H9 (cell line): ENCODE measurements at regions not wholly inside any gene's neighbourhood (a gene's known extent, or its start where the extent isn't known, plus 50 kb on each side); places are given as distances from the start of the nearest gene placed in this dataset.

Source experiments
- DNase-seq: peaks from one replicate; pipeline ENCODE4 v3.0.0-alpha.2; 2017
- H2AFZ ChIP-seq: one replicate; pipeline ENCODE4 v1.6.1; 2013; ENCODE audit warnings: mild to moderate bottlenecking, low read length, control low read depth, moderate library complexity
- H2AK5ac ChIP-seq: 2 replicates; pipeline ENCODE4 v1.6.1; 2013; ENCODE audit warnings: low read length, control low read depth, mixed read lengths; ENCODE audit not compliant: insufficient read length
- H2BK120ac ChIP-seq: one replicate; pipeline ENCODE4 v1.6.1; 2013; ENCODE audit warnings: low read depth, mild to moderate bottlenecking, low read length, control low read depth, inconsistent platforms; ENCODE audit not compliant: poor library complexity, severe bottlenecking
- H2BK12ac ChIP-seq: 2 replicates; pipeline ENCODE4 v1.6.1; 2013; ENCODE audit warnings: low read length, control low read depth, mixed read lengths, low read depth; ENCODE audit not compliant: insufficient read length
- H2BK15ac ChIP-seq: 2 replicates; pipeline ENCODE4 v1.6.1; 2013; ENCODE audit warnings: low read depth, low read length, control low read depth
- H2BK20ac ChIP-seq: one replicate; pipeline ENCODE4 v1.6.1; 2013; ENCODE audit warnings: low read depth, mild to moderate bottlenecking, low read length, control low read depth, inconsistent platforms; ENCODE audit not compliant: poor library complexity, severe bottlenecking
- H2BK5ac ChIP-seq: 2 replicates; pipeline ENCODE4 v1.6.1; 2013; ENCODE audit warnings: low read length, control low read depth, mixed read lengths; ENCODE audit not compliant: insufficient read length
- H3K14ac ChIP-seq: 2 replicates; pipeline ENCODE4 v1.6.1; 2013; ENCODE audit warnings: low read length, control low read depth; ENCODE audit not compliant: insufficient read depth
- H3K18ac ChIP-seq: 2 replicates; pipeline ENCODE4 v1.6.1; 2013; ENCODE audit warnings: low read depth, mild to moderate bottlenecking, mixed read lengths, low read length, control low read depth; ENCODE audit not compliant: insufficient read length
- H3K23ac ChIP-seq: 2 replicates; pipeline ENCODE4 v1.6.1; 2013; ENCODE audit warnings: low read length, control low read depth, mixed read lengths, low read depth; ENCODE audit not compliant: insufficient read length
- H3K23me2 ChIP-seq: 2 replicates; pipeline ENCODE4 v1.6.1; 2013; ENCODE audit warnings: low read depth, mild to moderate bottlenecking, mixed read lengths, low read length, control low read depth; ENCODE audit not compliant: insufficient read length, poor library complexity, severe bottlenecking
- H3K27ac ChIP-seq: 2 replicates; pipeline ENCODE4 v1.5.1; 2013; ENCODE audit warnings: low read length, control low read depth, mixed read lengths, low read depth; ENCODE audit not compliant: insufficient read length
- H3K27me3 ChIP-seq: 2 replicates; pipeline ENCODE4 v1.6.1; 2013; ENCODE audit warnings: low read length, control low read depth, inconsistent platforms; ENCODE audit not compliant: insufficient read depth
- H3K4ac ChIP-seq: 2 replicates; pipeline ENCODE4 v1.6.1; 2013; ENCODE audit warnings: low read depth, mild to moderate bottlenecking, control low read depth, inconsistent platforms, low read length, moderate library complexity
- H3K4me1 ChIP-seq: 2 replicates; pipeline ENCODE4 v1.6.1; 2013; ENCODE audit warnings: low read length, control low read depth, inconsistent platforms; ENCODE audit not compliant: insufficient read depth
- H3K4me2 ChIP-seq: 2 replicates; pipeline ENCODE4 v1.6.1; 2013; ENCODE audit warnings: low read length, control low read depth, mixed read lengths; ENCODE audit not compliant: insufficient read length, insufficient read depth
- H3K56ac ChIP-seq: 2 replicates; pipeline ENCODE4 v1.6.1; 2013; ENCODE audit warnings: low read depth, mild to moderate bottlenecking, mixed read lengths, low read length, control low read depth; ENCODE audit not compliant: insufficient read length
- H3K79me1 ChIP-seq: 2 replicates; pipeline ENCODE4 v1.6.1; 2013; ENCODE audit warnings: low read depth, mild to moderate bottlenecking, moderate library complexity, low read length, control low read depth, inconsistent platforms; ENCODE audit not compliant: insufficient read depth, poor library complexity, severe bottlenecking
- H3K79me2 ChIP-seq: 2 replicates; pipeline ENCODE4 v1.6.1; 2013; ENCODE audit warnings: low read length, control low read depth, inconsistent platforms; ENCODE audit not compliant: insufficient read depth
- H3K9ac ChIP-seq: 2 replicates; pipeline ENCODE4 v1.6.1; 2013; ENCODE audit warnings: low read length, control low read depth, mixed read lengths; ENCODE audit not compliant: insufficient read length; ENCODE audit errors: extremely low read depth
- H3K9me3 ChIP-seq: one replicate; pipeline ENCODE4 v1.6.1; 2013; ENCODE audit warnings: low read depth, low read length, inconsistent platforms; ENCODE audit not compliant: control insufficient read depth
- H3T11ph ChIP-seq: one replicate; pipeline ENCODE4 v1.6.1; 2013; ENCODE audit warnings: mild to moderate bottlenecking, low read length, control low read depth, inconsistent platforms
- H4K20me1 ChIP-seq: one replicate; pipeline ENCODE4 v1.6.1; 2013; ENCODE audit not compliant: control insufficient read depth, insufficient read length, insufficient read depth
- H4K5ac ChIP-seq: 2 replicates; pipeline ENCODE4 v1.6.1; 2013; ENCODE audit warnings: low read depth, mild to moderate bottlenecking, mixed read lengths, low read length, control low read depth; ENCODE audit not compliant: insufficient read length
- H4K8ac ChIP-seq: replicated peaks from 2 replicates; pipeline ENCODE4 v1.6.1; 2013; ENCODE audit warnings: low read length, control low read depth, mixed read lengths, low read depth; ENCODE audit not compliant: insufficient read length
- H4K91ac ChIP-seq: 2 replicates; pipeline ENCODE4 v1.6.1; 2013; ENCODE audit warnings: low read depth, mild to moderate bottlenecking, moderate library complexity, mixed read lengths, low read length, control low read depth; ENCODE audit not compliant: insufficient read length
- H3K27ac Mint-ChIP-seq, 3 experiments: 2 replicates in 2 of 3; 3 replicates in 1 of 3; pipeline ENCODE4 v1.8.0; 2020 to 2021; ENCODE audit warnings: mixed read lengths in 3 of 3, mild to moderate bottlenecking in 1 of 3, moderate library complexity in 1 of 3
- H3K27me3 Mint-ChIP-seq: 2 replicates; pipeline ENCODE4 v1.8.0; 2021; ENCODE audit warnings: low read depth, mild to moderate bottlenecking, moderate library complexity, mixed read lengths
- H3K36me3 Mint-ChIP-seq, 3 experiments: 2 replicates in 2 of 3; 3 replicates in 1 of 3; pipeline ENCODE4 v1.8.0; 2020 to 2021; ENCODE audit warnings: low read depth in 3 of 3, mixed read lengths in 3 of 3; ENCODE audit not compliant: insufficient read depth in 1 of 3
- H3K4me1 Mint-ChIP-seq, 2 experiments: 2 replicates each; pipeline ENCODE4 v1.8.0; 2020; ENCODE audit warnings: mixed read lengths in 2 of 2
- H3K4me3 Mint-ChIP-seq, 2 experiments: 2 replicates in 1 of 2; 3 replicates in 1 of 2; pipeline ENCODE4 v1.8.0; 2020 to 2021; ENCODE audit warnings: mild to moderate bottlenecking in 2 of 2, mixed read lengths in 2 of 2, moderate library complexity in 1 of 2
- H3K9me3 Mint-ChIP-seq, 2 experiments: 2 replicates in 1 of 2; 3 replicates in 1 of 2; pipeline ENCODE4 v1.8.0; 2020; ENCODE audit warnings: mild to moderate bottlenecking in 2 of 2, mixed read lengths in 2 of 2, moderate library complexity in 1 of 2
- CTCF ChIP-seq: fragments of 200-600 bp; sonication (generic); conservative IDR thresholded peaks from 3 replicates; pipeline ENCODE4 v1.8.0; 2021; ENCODE audit warnings: antibody characterized with exemption, mild to moderate bottlenecking
- WGBS: extraction: QIAGEN DNeasy Blood & Tissue Kit; methylation state at CpG from one replicate; pipeline ENCODE4 v1.1.7; 2013; ENCODE audit warnings: missing lambda C conversion rate, low lambda C conversion rate, mixed read lengths; ENCODE audit not compliant: insufficient read length; ENCODE audit errors: extremely low coverage; 5-methylcytosine and 5-hydroxymethylcytosine counted together

GRCh38 chr2:181404472-181404871 is 52.7 kb upstream of the ITGA4 start:
- Histone ChIP-seq H3K79me2 (no peaks in the 10 kb centered on the region), H3K14ac (no peak overlapping the region), H3K4ac (no peak overlapping the region), H4K91ac (no peak overlapping the region), H3T11ph (no peak overlapping the region), H2AFZ (no peak overlapping the region), H2AK5ac (no peak overlapping the region), H4K20me1 (no peaks in the 10 kb centered on the region), H3K4me1 (no peaks in the 10 kb centered on the region), H2BK15ac (no peak overlapping the region), H3K23me2 (no peaks in the 10 kb centered on the region), H4K5ac (no peak overlapping the region), H3K27me3 (no peaks in the 10 kb centered on the region; the same call in 1 of the 2 replicates), H3K4me2 (no peak overlapping the region), H3K18ac (no peak overlapping the region), H3K9ac (no peak overlapping the region), H3K27ac (no peak overlapping the region), H2BK12ac (no peak overlapping the region), H3K23ac (no peak overlapping the region), H3K56ac (no peak overlapping the region), H2BK5ac (no peak overlapping the region), H3K79me1 (no peaks in the 10 kb centered on the region), H3K9me3 (no peaks in the 10 kb centered on the region), H4K8ac (no peak overlapping the region), H2BK20ac (no peak overlapping the region), H2BK120ac (no peak overlapping the region)
- WGBS: no CpG with 5 or more reads among the region's 1 CpG
- H3K9me3 Mint-ChIP-seq: no peaks in the 10 kb centered on the region
- 0 out of 7 replicates have a peak overlapping the region, but pooled peaks of 1 of the 3 experiments have one; percentile 9 for H3K27ac Mint-ChIP-seq
- peaks cover 3% of the 10 kb centered on the region; the same call in 1 of the 2 replicates for H3K27me3 Mint-ChIP-seq
- no peak for TF ChIP-seq CTCF
- no peak overlapping the region for H3K4me3 Mint-ChIP-seq
- peaks cover 11 to 12% of the 10 kb centered on the region in 2 experiments for H3K4me1 Mint-ChIP-seq
- no peaks in the 10 kb centered on the region for H3K36me3 Mint-ChIP-seq
- DNase-seq: no peak
